ENCODE measurements at regions not wholly inside any gene's neighbourhood (a gene's known extent, or its start where the extent isn't known, plus 50 kb on each side); places are given as distances from the start of the nearest gene placed in this dataset.

GRCh38 chr9:106795031-106795430, 67.9 kb upstream of the ZNF462 start:
- H3K27ac Mint-ChIP-seq: no peak overlapping the region
- peaks cover 5% of the 10 kb centered on the region for H3K9me3 Mint-ChIP-seq
- peaks cover 19% of the 10 kb centered on the region for H3K4me1 Mint-ChIP-seq
- no peak for DNase-seq (ENCODE audit: low spot score in 2 of 2, unreplicated experiment in 2 of 2)
- TF ChIP-seq CTCF (IDR thresholded peaks at IDR 0.05; ENCODE audit: unreplicated experiment): no peak
- no peak overlapping the region for H3K4me3 Mint-ChIP-seq
- H3K36me3 Mint-ChIP-seq: peaks cover 4% of the 10 kb centered on the region
- H3K27me3 Mint-ChIP-seq (ENCODE audit: low read depth): no peaks in the 10 kb centered on the region

- no peak overlapping the region for H3K4me3 Mint-ChIP-seq
- peaks cover 19% of the 10 kb centered on the region for H3K4me1 Mint-ChIP-seq
- TF ChIP-seq CTCF (IDR thresholded peaks at IDR 0.05; ENCODE audit: unreplicated experiment): no peak
Measured at GRCh38 chr9:106796771-106797170, 66.2 kb upstream of the ZNF462 start.

GRCh38 chr9:106797299-106797698, 65.7 kb upstream of the ZNF462 start:
- Mint-ChIP-seq H3K27ac (no peak overlapping the region), H3K4me1 (peaks cover 19% of the 10 kb centered on the region), H3K4me3 (no peak overlapping the region), H3K9me3 (peaks cover 9% of the 10 kb centered on the region), H3K36me3 (peaks cover 4% of the 10 kb centered on the region), H3K27me3 (ENCODE audit: low read depth) (no peaks in the 10 kb centered on the region)
- DNase-seq (ENCODE audit: low spot score in 2 of 2, unreplicated experiment in 2 of 2): no peak
- no peak for TF ChIP-seq CTCF (IDR thresholded peaks at IDR 0.05; ENCODE audit: unreplicated experiment)

More at GRCh38 chr9:106796771-106797170, 66.2 kb upstream of the ZNF462 start:
- Mint-ChIP-seq H3K27ac (no peak overlapping the region), H3K36me3 (peaks cover 4% of the 10 kb centered on the region), H3K9me3 (peaks cover 7% of the 10 kb centered on the region), H3K27me3 (ENCODE audit: low read depth) (no peaks in the 10 kb centered on the region)
- DNase-seq (ENCODE audit: low spot score in 2 of 2, unreplicated experiment in 2 of 2): no peak

- DNase-seq (ENCODE audit: low spot score in 2 of 2, unreplicated experiment in 2 of 2): no peak
- H3K27ac Mint-ChIP-seq: peak overlapping the region; percentile 60
- H3K9me3 Mint-ChIP-seq: peaks cover 16% of the 10 kb centered on the region
- TF ChIP-seq CTCF (IDR thresholded peaks at IDR 0.05; ENCODE audit: unreplicated experiment): no peak
- H3K4me3 Mint-ChIP-seq: no peak overlapping the region
- H3K27me3 Mint-ChIP-seq (ENCODE audit: low read depth): no peaks in the 10 kb centered on the region
- H3K4me1 Mint-ChIP-seq: peaks cover 19% of the 10 kb centered on the region
- peaks cover 4% of the 10 kb centered on the region for H3K36me3 Mint-ChIP-seq
Measured at GRCh38 chr9:106798016-106798799, 64.8 kb upstream of the ZNF462 start.

GRCh38 chr9:106799152-106799551, 63.8 kb upstream of the ZNF462 start:
- Mint-ChIP-seq H3K4me3 (no peak overlapping the region), H3K36me3 (peaks cover 3% of the 10 kb centered on the region), H3K4me1 (peaks cover 19% of the 10 kb centered on the region), H3K27me3 (ENCODE audit: low read depth) (no peaks in the 10 kb centered on the region), H3K9me3 (peaks cover 18% of the 10 kb centered on the region), H3K27ac (no peak overlapping the region)
- DNase-seq (ENCODE audit: low spot score in 2 of 2, unreplicated experiment in 2 of 2): no peak
- no peak for TF ChIP-seq CTCF (IDR thresholded peaks at IDR 0.05; ENCODE audit: unreplicated experiment)

All from mesothelial cell of epicardium (in vitro differentiated cells).